ENCODE measurements at regions not wholly inside any gene's neighbourhood (a gene's known extent, or its start where the extent isn't known, plus 50 kb on each side); places are given as distances from the start of the nearest gene placed in this dataset.

- TF ChIP-seq CTCF (IDR thresholded peaks at IDR 0.05; ENCODE audit: low read depth, low read length) (no peak), EZH2phosphoT487 (IDR thresholded peaks at IDR 0.05; ENCODE audit: low read depth) (no peak)
Measured at GRCh38 chr5:93069276-93069675, 511.7 kb downstream of the NR2F1-AS1 start.

Data from OCI-LY3 (cell line).